HUES48 (cell line): ENCODE measurements at regions not wholly inside any gene's neighbourhood (a gene's known extent, or its start where the extent isn't known, plus 50 kb on each side); places are given as distances from the start of the nearest gene placed in this dataset.

Source experiments
- H3K27ac ChIP-seq: one replicate; pipeline ENCODE4 v1.7.0; 2013; ENCODE audit warnings: low read depth, low read length, inconsistent platforms
- H3K27me3 ChIP-seq: 2 replicates; pipeline ENCODE4 v1.6.1; 2013; ENCODE audit warnings: mild to moderate bottlenecking, low read length; ENCODE audit not compliant: control insufficient read depth, insufficient read depth
- H3K36me3 ChIP-seq: 2 replicates; pipeline ENCODE4 v1.6.1; 2013; ENCODE audit warnings: low read length; ENCODE audit not compliant: control insufficient read depth, insufficient read depth
- H3K4me1 ChIP-seq: 2 replicates; pipeline ENCODE4 v1.6.1; 2013; ENCODE audit warnings: mild to moderate bottlenecking, low read length; ENCODE audit not compliant: control insufficient read depth, insufficient read depth
- H3K4me3 ChIP-seq: 2 replicates; pipeline ENCODE4 v1.5.1; 2013; ENCODE audit warnings: mild to moderate bottlenecking, low read depth, low read length
- H3K9ac ChIP-seq: 2 replicates; pipeline ENCODE4 v1.6.1; 2013; ENCODE audit warnings: mild to moderate bottlenecking, low read depth, low read length, moderate library complexity
- H3K9me3 ChIP-seq: 2 replicates; pipeline ENCODE4 v1.6.1; 2013; ENCODE audit warnings: low read length; ENCODE audit not compliant: control insufficient read depth, insufficient read depth

- Histone ChIP-seq H3K4me1 (no peaks in the 10 kb centered on the region), H3K27me3 (no peaks in the 10 kb centered on the region), H3K4me3 (no peak overlapping the region), H3K36me3 (no peaks in the 10 kb centered on the region), H3K9me3 (no peaks in the 10 kb centered on the region), H3K27ac (no peak overlapping the region), H3K9ac (no peak overlapping the region)
Observed at GRCh38 chr5:68698025-68698940, 395.5 kb upstream of the SLC30A5 start.

- Histone ChIP-seq H3K27ac (no peak overlapping the region), H3K9me3 (no peaks in the 10 kb centered on the region), H3K36me3 (no peaks in the 10 kb centered on the region), H3K4me3 (no peak overlapping the region), H3K9ac (no peak overlapping the region), H3K4me1 (no peaks in the 10 kb centered on the region), H3K27me3 (no peaks in the 10 kb centered on the region)
Observed at GRCh38 chr5:68699966-68700365, 393.8 kb upstream of the SLC30A5 start.

DNA sequence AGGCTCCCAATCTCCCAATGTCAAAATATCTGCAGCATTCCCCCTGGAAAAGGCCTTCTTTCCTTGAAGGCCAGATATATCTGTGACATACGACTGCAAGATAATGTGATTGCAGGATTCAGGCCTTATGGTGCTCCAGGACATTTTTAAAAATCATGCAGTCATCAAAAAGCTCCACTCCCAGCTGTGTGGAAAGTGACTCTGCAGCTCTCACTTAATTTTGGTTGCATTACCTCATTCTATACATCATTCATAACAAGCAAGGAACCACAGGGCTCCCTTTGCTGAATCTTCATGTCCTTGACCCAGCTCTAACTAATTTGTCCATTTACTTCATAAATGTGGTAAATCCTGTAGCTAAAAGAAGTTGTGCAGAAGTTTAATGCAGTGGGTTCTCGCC lies 386.2 kb upstream of the SLC30A5 start:
- H3K27ac ChIP-seq: no peak overlapping the region
- H3K9ac ChIP-seq: no peak overlapping the region
- no peak overlapping the region for H3K4me3 ChIP-seq
- H3K9me3 ChIP-seq: no peaks in the 10 kb centered on the region
- no peaks in the 10 kb centered on the region for H3K36me3 ChIP-seq
- no peaks in the 10 kb centered on the region for H3K4me1 ChIP-seq
- no peaks in the 10 kb centered on the region for H3K27me3 ChIP-seq

DNA sequence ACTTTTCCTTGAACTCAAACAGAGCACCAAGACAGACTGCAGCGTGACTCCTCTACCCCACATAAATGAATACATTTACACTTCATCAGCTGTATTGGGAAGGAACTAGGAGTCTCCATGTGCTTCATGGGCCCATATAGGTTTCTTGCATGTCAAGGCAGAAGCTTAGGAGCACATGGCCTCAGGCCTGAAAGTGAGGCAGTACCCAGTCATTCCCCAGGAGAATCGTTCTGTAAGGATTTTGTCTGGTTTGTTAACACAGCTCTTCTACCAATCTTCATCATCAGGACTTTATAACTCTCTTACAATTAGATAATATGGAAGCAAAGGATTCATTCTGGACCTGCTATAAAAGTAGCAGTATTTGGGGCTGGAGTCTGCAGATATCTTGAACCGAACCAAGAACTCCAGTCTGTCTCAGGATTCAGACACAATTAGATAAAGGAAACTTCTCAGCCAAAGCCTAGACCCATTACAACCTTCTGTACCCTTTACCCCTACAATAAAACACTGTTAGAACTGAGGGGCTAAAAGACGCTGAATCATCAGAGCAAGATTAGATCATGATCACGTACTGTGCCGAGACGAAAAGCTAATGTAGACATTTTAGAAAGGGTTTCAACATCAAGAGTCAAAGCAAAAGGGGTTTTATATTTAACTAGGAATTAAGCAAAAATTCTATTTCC lies 385.5 kb upstream of the SLC30A5 start:
- H3K27ac ChIP-seq: no peak overlapping the region
- no peak overlapping the region for H3K9ac ChIP-seq
- H3K4me1 ChIP-seq: no peaks in the 10 kb centered on the region
- H3K27me3 ChIP-seq: no peaks in the 10 kb centered on the region
- no peaks in the 10 kb centered on the region for H3K9me3 ChIP-seq
- H3K36me3 ChIP-seq: no peaks in the 10 kb centered on the region
- H3K4me3 ChIP-seq: no peak overlapping the region

DNA sequence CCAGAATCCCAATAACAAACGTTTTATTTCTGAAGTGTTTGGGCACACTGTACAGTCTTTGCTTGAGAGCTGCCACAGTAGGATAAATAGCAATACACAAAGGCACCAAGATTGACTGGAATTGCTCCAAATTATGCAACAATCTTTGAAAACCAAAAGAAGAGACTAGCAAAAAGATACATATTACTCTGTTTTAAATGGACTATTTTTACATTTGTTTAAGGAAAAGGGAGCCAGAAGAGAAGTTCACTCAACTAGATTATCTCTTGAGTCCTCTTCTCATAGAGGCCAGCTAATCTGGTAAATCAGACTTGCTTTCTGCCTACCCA lies 385.0 kb upstream of the SLC30A5 start:
- Histone ChIP-seq H3K4me3 (no peak overlapping the region), H3K9me3 (no peaks in the 10 kb centered on the region), H3K27me3 (no peaks in the 10 kb centered on the region), H3K4me1 (no peaks in the 10 kb centered on the region), H3K9ac (no peak overlapping the region), H3K36me3 (no peaks in the 10 kb centered on the region), H3K27ac (no peak overlapping the region)

DNA sequence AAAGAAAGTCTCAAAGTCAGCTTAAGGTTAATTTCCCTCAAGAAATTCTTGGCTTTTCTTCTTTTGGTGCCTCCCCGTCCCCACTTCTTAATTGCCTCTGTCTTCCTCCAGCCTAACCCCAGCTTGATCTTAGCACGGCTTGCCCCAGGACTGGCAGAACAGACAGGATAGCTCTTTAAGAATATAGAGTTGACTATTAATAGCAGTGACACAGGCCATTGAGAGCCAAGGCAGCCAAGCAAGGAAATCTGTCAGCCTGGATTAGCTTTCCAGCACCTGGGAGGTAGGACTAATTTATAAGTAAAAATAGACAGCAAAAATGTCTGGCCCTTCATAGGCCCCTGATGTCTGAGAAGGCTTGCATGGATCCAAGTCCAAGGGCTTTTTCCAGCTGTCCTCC lies 384.6 kb upstream of the SLC30A5 start:
- Histone ChIP-seq H3K9me3 (no peaks in the 10 kb centered on the region), H3K4me1 (no peaks in the 10 kb centered on the region), H3K9ac (no peak overlapping the region), H3K36me3 (no peaks in the 10 kb centered on the region), H3K27me3 (no peaks in the 10 kb centered on the region), H3K27ac (no peak overlapping the region), H3K4me3 (no peak overlapping the region)

DNA sequence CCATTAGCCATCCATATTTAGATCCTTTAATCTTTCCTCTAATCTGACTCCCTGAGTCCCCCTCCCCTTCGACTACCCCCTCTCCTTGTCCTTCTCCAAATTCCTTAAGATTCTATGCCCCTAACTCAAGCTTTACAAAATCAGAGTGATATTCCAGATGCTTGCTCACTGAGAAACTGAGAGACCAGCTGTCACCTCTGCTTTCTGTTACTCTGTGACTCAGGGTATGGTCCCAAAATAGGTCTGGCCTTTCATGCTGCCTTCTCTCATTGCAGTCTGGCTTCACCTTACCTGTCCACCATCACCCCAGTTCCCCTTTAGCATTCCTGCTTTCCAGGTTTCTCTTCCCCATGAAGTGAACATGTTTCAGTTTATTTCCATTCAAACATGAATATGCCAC lies 383.3 kb upstream of the SLC30A5 start:
- no peaks in the 10 kb centered on the region for H3K9me3 ChIP-seq
- H3K4me1 ChIP-seq: no peaks in the 10 kb centered on the region
- H3K9ac ChIP-seq: no peak overlapping the region
- no peaks in the 10 kb centered on the region for H3K36me3 ChIP-seq
- H3K4me3 ChIP-seq: no peak overlapping the region
- H3K27me3 ChIP-seq: no peaks in the 10 kb centered on the region
- H3K27ac ChIP-seq: no peak overlapping the region

- no peak overlapping the region for H3K27ac ChIP-seq
- no peaks in the 10 kb centered on the region for H3K36me3 ChIP-seq
- no peak overlapping the region for H3K9ac ChIP-seq
- no peak overlapping the region for H3K4me3 ChIP-seq
- no peaks in the 10 kb centered on the region for H3K9me3 ChIP-seq
- H3K4me1 ChIP-seq: no peaks in the 10 kb centered on the region
- H3K27me3 ChIP-seq: no peaks in the 10 kb centered on the region
Observed at GRCh38 chr5:68711293-68712200, 382.3 kb upstream of the SLC30A5 start.

DNA sequence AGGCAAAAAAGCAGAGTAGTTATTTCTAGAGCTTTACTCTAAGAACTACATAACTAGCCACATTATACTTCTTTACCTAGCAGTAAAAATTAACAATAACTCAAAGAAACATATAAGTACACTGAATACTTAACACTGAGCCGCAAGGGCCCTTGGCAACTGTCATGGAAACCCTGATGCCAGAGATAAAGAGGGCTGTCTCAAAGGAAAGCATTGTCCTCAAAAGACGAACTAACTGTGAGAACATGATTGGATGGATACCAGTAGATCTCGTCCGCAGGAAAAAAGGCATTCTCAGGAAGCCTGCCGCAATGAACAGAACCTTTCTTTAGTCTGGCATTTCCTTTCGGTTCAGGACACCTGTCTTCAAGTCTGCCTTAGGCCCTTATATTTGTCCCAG lies 379.0 kb upstream of the SLC30A5 start:
- no peak overlapping the region for H3K4me3 ChIP-seq
- no peak overlapping the region for H3K9ac ChIP-seq
- no peaks in the 10 kb centered on the region for H3K9me3 ChIP-seq
- H3K4me1 ChIP-seq: no peaks in the 10 kb centered on the region
- no peak overlapping the region for H3K27ac ChIP-seq
- no peaks in the 10 kb centered on the region for H3K36me3 ChIP-seq
- H3K27me3 ChIP-seq: no peaks in the 10 kb centered on the region

DNA sequence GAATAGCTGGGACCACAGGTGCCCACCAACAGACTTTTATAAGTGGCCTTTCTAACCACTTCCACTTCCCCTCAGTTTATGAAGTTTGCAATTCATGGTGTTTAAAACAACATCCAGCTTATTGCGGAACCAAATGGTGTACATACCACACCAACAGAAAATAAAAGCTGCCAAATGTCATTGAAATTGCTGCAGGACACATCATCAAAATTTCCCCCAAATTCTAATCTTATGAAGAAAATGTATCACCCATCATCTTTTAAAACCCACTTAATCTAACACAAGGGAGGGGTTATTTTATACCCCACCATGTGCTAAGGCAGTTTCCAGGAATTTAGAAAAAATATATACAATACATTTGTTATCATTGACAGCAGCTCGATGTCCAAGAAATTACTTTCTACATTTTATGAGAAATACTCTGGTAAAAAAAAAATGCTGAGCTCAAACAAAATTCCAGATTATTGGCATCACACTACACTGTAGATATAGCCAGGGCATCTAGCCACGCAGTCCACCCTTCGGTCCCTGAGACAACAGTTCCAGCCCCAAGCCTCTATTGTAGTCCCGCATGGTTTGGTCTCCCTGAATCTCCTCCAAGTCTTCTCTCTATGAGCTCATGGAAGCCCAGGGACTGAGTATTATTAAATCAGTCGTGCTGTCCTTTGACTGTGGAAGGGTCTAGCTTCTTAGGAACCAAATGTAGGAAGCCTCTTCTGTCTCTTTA lies 372.8 kb upstream of the SLC30A5 start:
- no peaks in the 10 kb centered on the region for H3K27me3 ChIP-seq
- no peaks in the 10 kb centered on the region for H3K9me3 ChIP-seq
- H3K4me1 ChIP-seq: no peaks in the 10 kb centered on the region
- no peak overlapping the region for H3K9ac ChIP-seq
- no peak overlapping the region for H3K4me3 ChIP-seq
- no peak overlapping the region for H3K27ac ChIP-seq
- no peaks in the 10 kb centered on the region for H3K36me3 ChIP-seq
